Esophagus squamous epithelium (tissue), 5 donors: ENCODE measurements at regions not wholly inside any gene's neighbourhood (a gene's known extent, or its start where the extent isn't known, plus 50 kb on each side); places are given as distances from the start of the nearest gene placed in this dataset.

ENCODE experiments used
- DNase-seq: peaks from one replicate; lab custom pipeline; 2025; lab: John Stamatoyannopoulos, UW
- H3K27ac ChIP-seq, 4 donors: fragments of 200-600 bp; sonication (generic); one replicate each; pipeline ENCODE4 v1.5.1; 2016 to 2019; ENCODE audit warnings: mild to moderate bottlenecking in 1 of 4
- H3K27me3 ChIP-seq, 4 donors: fragments of 200-600 bp; sonication (generic); 1 replicate in 3 of 4; 2 replicates in 1 of 4; pipeline versions ENCODE4 v1.5.1 to v1.6.0; 2017 to 2021; ENCODE audit warnings: antibody characterized with exemption in 1 of 4
- H3K36me3 ChIP-seq, 3 donors: fragments of 200-600 bp; sonication (generic); one replicate each; pipeline ENCODE4 v1.5.1; 2016 to 2019
- H3K4me1 ChIP-seq, 3 donors: fragments of 200-600 bp; sonication (generic); one replicate each; pipeline ENCODE4 v1.5.1; 2017 to 2019
- H3K4me3 ChIP-seq, 4 donors: fragments of 200-600 bp; sonication (generic); 1 replicate in 3 of 4; 2 replicates in 1 of 4; pipeline ENCODE4 v1.5.1; 2016 to 2019; ENCODE audit warnings: mild to moderate bottlenecking in 2 of 4, moderate library complexity in 1 of 4
- H3K9me3 ChIP-seq, 3 donors: fragments of 200-600 bp; sonication (generic); one replicate each; pipeline ENCODE4 v1.5.1; 2016 to 2019
- CTCF ChIP-seq, 6 experiments: fragments of 450-650 bp in 4 of 6; fragments of 200-600 bp in 2 of 6; sonication (generic) in 2 of 6; IDR thresholded peaks; one replicate each; pipeline ENCODE4 v1.5.1; 2016 to 2019; ENCODE audit warnings: antibody characterized with exemption in 6 of 6, mild to moderate bottlenecking in 4 of 6, moderate library complexity in 4 of 6
- POLR2A ChIP-seq, 4 donors: fragments of 450-650 bp; IDR thresholded peaks; one replicate each; pipeline ENCODE4 v1.6.1; 2017; ENCODE audit warnings: antibody characterized with exemption in 4 of 4, mild to moderate bottlenecking in 4 of 4, moderate library complexity in 3 of 4
- WGBS, 2 donors: methylation state at CpG; one replicate each; pipeline ENCODE4 v1.1.5; 2018; 5-methylcytosine and 5-hydroxymethylcytosine counted together
- intact Hi-C: fragments of 100-400 bp; cut with DNase I; formaldehyde crosslinking; loops from one replicate; pipeline ENCODE4 v1.15.0; 2022
- donor health status: DM: yes; HTN: yes; CAD: no.

- DNase-seq: no peak
- H3K36me3 ChIP-seq: no peaks in the 10 kb centered on the region
- H3K27me3 ChIP-seq: peaks cover 0 to 36% (median 0%) of the 10 kb centered on the region in 4 donors
- no peak overlapping the region for H3K27ac ChIP-seq
- no peaks in the 10 kb centered on the region for H3K9me3 ChIP-seq
- WGBS, 2 donors: 73 to 76% methylated on average over 10 to 14 of the region's 16 CpGs
- no peak for TF ChIP-seq POLR2A (IDR thresholded peaks at IDR 0.05)
- TF ChIP-seq CTCF (IDR thresholded peaks at IDR 0.05): no peak
- no peaks in the 10 kb centered on the region for H3K4me1 ChIP-seq
- H3K4me3 ChIP-seq: no peak overlapping the region
- intact Hi-C loops: no loop called here
These were observed 54.7 kb upstream of the SIMC1 start for GRCh38 chr5:176183321-176184074.

GRCh38 chr5:176184608-176185132, 53.6 kb upstream of the SIMC1 start:
- Histone ChIP-seq H3K4me3 (no peak overlapping the region), H3K36me3 (no peaks in the 10 kb centered on the region), H3K27ac (no peak overlapping the region), H3K9me3 (no peaks in the 10 kb centered on the region), H3K4me1 (no peaks in the 10 kb centered on the region), H3K27me3 (peaks cover 0 to 32% (median 0%) of the 10 kb centered on the region in 4 donors)
- intact Hi-C loops: no loop called here
- no peak for DNase-seq
- WGBS, 2 donors: 77 to 96% methylated on average over 6 of the region's 6 CpGs
- TF ChIP-seq CTCF (IDR thresholded peaks at IDR 0.05) (no peak), POLR2A (IDR thresholded peaks at IDR 0.05) (no peak)

GRCh38 chr5:176185133-176185733, 53.0 kb upstream of the SIMC1 start:
- intact Hi-C loops: no loop called here
- H3K27ac ChIP-seq: no peak overlapping the region
- no peaks in the 10 kb centered on the region for H3K36me3 ChIP-seq
- peaks cover 0 to 26% (median 0%) of the 10 kb centered on the region in 4 donors for H3K27me3 ChIP-seq
- H3K4me3 ChIP-seq: no peak overlapping the region
- no peaks in the 10 kb centered on the region for H3K4me1 ChIP-seq
- 67 to 69% methylated on average over 8 to 9 of the region's 9 CpGs for WGBS, 2 donors
- no peaks in the 10 kb centered on the region for H3K9me3 ChIP-seq
- TF ChIP-seq CTCF (IDR thresholded peaks at IDR 0.05): no peak
- TF ChIP-seq POLR2A (IDR thresholded peaks at IDR 0.05): no peak
- DNase-seq: no peak

- WGBS, 2 donors: 57 to 75% methylated on average over 3 of the region's 3 CpGs
- Histone ChIP-seq H3K36me3 (no peaks in the 10 kb centered on the region), H3K27me3 (peaks cover 0 to 21% (median 0%) of the 10 kb centered on the region in 4 donors), H3K9me3 (no peaks in the 10 kb centered on the region), H3K27ac (no peak overlapping the region), H3K4me3 (no peak overlapping the region), H3K4me1 (no peaks in the 10 kb centered on the region)
- intact Hi-C loops: no loop called here
- TF ChIP-seq POLR2A (IDR thresholded peaks at IDR 0.05) (no peak), CTCF (IDR thresholded peaks at IDR 0.05) (no peak)
- no peak for DNase-seq
These were observed 52.1 kb upstream of the SIMC1 start for GRCh38 chr5:176186107-176186506.
